ENCODE measurements at regions not wholly inside any gene's neighbourhood (a gene's known extent, or its start where the extent isn't known, plus 50 kb on each side); places are given as distances from the start of the nearest gene placed in this dataset.

GRCh38 chr3:157578181-157578580, 75.0 kb upstream of the VEPH1 start:
- no peak for ATAC-seq
- CTCF ChIA-PET, result interaction anchor here (0.5 kb wide), 1 partner anchor 1217 kb away, joined by 3 read pairs; no protein-coding TSS in a partner anchor

More at GRCh38 chr3:157578181-157578580, 75.0 kb upstream of the VEPH1 start:
- TF ChIP-seq YY1 (IDR thresholded peaks at IDR 0.05; ENCODE audit: extremely low read depth, insufficient replicate concordance, low read depth, low read length) (no peak), EGR1 (IDR thresholded peaks at IDR 0.05; ENCODE audit: low read depth) (no peak), ZFX (IDR thresholded peaks at IDR 0.05) (no peak), SRF (IDR thresholded peaks at IDR 0.05; ENCODE audit: low read depth) (no peak), SIN3A (IDR thresholded peaks at IDR 0.05; ENCODE audit: low read depth) (no peak), EZH2 (IDR thresholded peaks at IDR 0.05) (no peak), ZBTB33 (IDR thresholded peaks at IDR 0.05; ENCODE audit: extremely low read depth, insufficient replicate concordance, low read length) (no peak), ATF3 (IDR thresholded peaks at IDR 0.05) (no peak), REST (IDR thresholded peaks at IDR 0.05; ENCODE audit: low read depth) (no peak), SP1 (IDR thresholded peaks at IDR 0.05; ENCODE audit: low read depth) (no peak), JUND (IDR thresholded peaks at IDR 0.05) (no peak), CEBPB (IDR thresholded peaks at IDR 0.05; ENCODE audit: low read depth) (no peak), MAX (IDR thresholded peaks at IDR 0.05) (no peak), ZNF274 (IDR thresholded peaks at IDR 0.05; ENCODE audit: low read depth, low read length) (no peak)
- no peak overlapping the region for H2AFZ ChIP-seq (ENCODE audit: low read depth, low read length, poor library complexity, severe bottlenecking)
- no peaks in the 10 kb centered on the region for H3K36me3 ChIP-seq (ENCODE audit: control insufficient read depth in 1 of 2, insufficient read depth in 2 of 2, low read length in 2 of 2)
- no peak overlapping the region for H3K9ac ChIP-seq (ENCODE audit: low read length)
- intact Hi-C loops (cut with micrococcal nuclease), result no loop called here
- H3K27ac ChIP-seq (ENCODE audit: low read depth, low read length), result no peak overlapping the region
- no peak overlapping the region for H3K4me2 ChIP-seq (ENCODE audit: low read length)
- H3K79me2 ChIP-seq (ENCODE audit: insufficient read depth, low read length), result no peaks in the 10 kb centered on the region
- ChIA-PET POLR2A (no interaction called here), RAD21 (ENCODE audit: low non-redundant PET in 1 of 2, low total read pairs in 2 of 2, uncharacterized antibody in 2 of 2, unreplicated experiment in 2 of 2) (no interaction called here)
- no peaks in the 10 kb centered on the region for H3K9me2 ChIP-seq (ENCODE audit: insufficient read depth)
- no peaks in the 10 kb centered on the region for H3K9me3 ChIP-seq (ENCODE audit: control insufficient read depth in 1 of 2, insufficient read depth in 1 of 2, low read depth in 1 of 2, low read length in 2 of 2)
- BruUV-seq (replicated peaks), result no TSS peak
- DNase-seq (ENCODE audit: low read depth, low spot score), result no peak
- no peaks in the 10 kb centered on the region for H4K20me1 ChIP-seq (ENCODE audit: insufficient read depth)
- H3K4me3 ChIP-seq (replicated peaks in 1 of 2; ENCODE audit: low read depth in 1 of 2, low read length in 2 of 2), result no peak overlapping the region
- H3K27me3 ChIP-seq (ENCODE audit: insufficient read depth, low read length), result no peaks in the 10 kb centered on the region
- no peaks in the 10 kb centered on the region for H3K4me1 ChIP-seq (ENCODE audit: control insufficient read depth in 1 of 2, insufficient read depth in 2 of 2, low read length in 2 of 2)
